Right cardiac atrium (tissue), 5 donors: ENCODE measurements at regions not wholly inside any gene's neighbourhood (a gene's known extent, or its start where the extent isn't known, plus 50 kb on each side); places are given as distances from the start of the nearest gene placed in this dataset.

Experiments
- ATAC-seq, 2 donors: fragments of 200-7000 bp; cut with Tn5 transposase; one replicate each; pipeline versions ENCODE4 v1.8.0 to v1.9.1; 2020; ENCODE audit warnings: moderate library complexity in 2 of 2, mild to moderate bottlenecking in 1 of 2
- DNase-seq, 3 donors: peaks; one replicate each; pipeline ENCODE4 v3.0.0-alpha.2; 2020
- H3K27ac ChIP-seq: one replicate; pipeline ENCODE4 v1.5.1; 2013; ENCODE audit warnings: mild to moderate bottlenecking, low read length, control low read depth, moderate library complexity
- H3K27me3 ChIP-seq: one replicate; pipeline ENCODE4 v1.6.1; 2013; ENCODE audit not compliant: control insufficient read depth, insufficient read depth
- H3K4me1 ChIP-seq: one replicate; pipeline ENCODE4 v1.6.1; 2013; ENCODE audit warnings: low read length; ENCODE audit not compliant: control insufficient read depth, insufficient read depth
- H3K4me3 ChIP-seq: one replicate; pipeline ENCODE4 v1.5.1; 2013; ENCODE audit warnings: low read length, control low read depth
- H3K9me3 ChIP-seq: one replicate; pipeline ENCODE4 v1.6.1; 2013; ENCODE audit warnings: low read length; ENCODE audit not compliant: control insufficient read depth
- WGBS: extraction: QIAGEN DNeasy Blood & Tissue Kit; methylation state at CpG from one replicate; pipeline ENCODE4 v1.1.7; 2013; 5-methylcytosine and 5-hydroxymethylcytosine counted together
- intact Hi-C, 4 donors: fragments of 100-400 bp; cut with DNase I; formaldehyde crosslinking; loops; one replicate each; pipeline versions ENCODE4 v1.11.0 to v1.14.0; 2022 to 2023
- donor health status: healthy with polysubstance abuse.
- donor health status: DM: no; HTN: yes; CAD: no.
- donor health status: DM: no; HTN: no; CAD: no.
- donor health status: DM: no; HTN: yes; CAD: no; lungs with severe emphysema.
- donor health status: DM: yes; HTN: yes; CAD: no.

DNA sequence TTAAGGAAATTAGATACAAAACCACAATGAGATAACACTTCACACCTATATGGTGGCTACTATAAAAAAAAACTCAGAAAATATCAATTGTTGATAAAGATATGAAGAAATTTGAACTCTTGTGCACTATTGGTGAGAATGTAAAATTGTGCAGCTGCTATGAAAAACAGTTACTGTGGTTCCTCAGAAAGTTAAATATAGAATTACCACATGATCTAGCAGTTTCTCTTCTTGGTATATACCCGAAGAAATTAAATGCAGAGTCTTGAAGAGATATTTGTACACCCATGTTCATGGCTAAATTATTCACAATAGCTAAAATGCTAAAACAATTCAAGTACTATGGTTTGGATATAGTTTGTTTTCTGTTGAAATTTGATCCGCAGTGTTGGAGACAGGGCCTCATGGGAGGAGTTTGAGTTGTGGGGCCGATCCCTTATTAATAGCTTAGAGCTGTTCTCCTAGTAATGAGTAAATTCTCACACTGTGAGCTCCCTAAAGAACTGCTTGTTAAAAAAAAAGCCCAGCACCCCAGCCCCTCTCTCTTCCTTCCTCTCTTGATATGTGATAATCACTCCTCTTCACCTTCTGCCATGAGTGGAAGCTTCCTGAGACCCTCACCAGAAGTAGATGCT, 1412.1 kb downstream of the PLA2G4A start:
- intact Hi-C loops, result no loop called here
- no peaks in the 10 kb centered on the region for H3K27me3 ChIP-seq
- H3K4me1 ChIP-seq, result no peaks in the 10 kb centered on the region
- no peak for DNase-seq
- no peak overlapping the region for H3K4me3 ChIP-seq
- ATAC-seq, result no peak
- no peak overlapping the region for H3K27ac ChIP-seq
- no peaks in the 10 kb centered on the region for H3K9me3 ChIP-seq
- WGBS, result 83% methylated on average over 3 of the region's 3 CpGs

GRCh38 chr1:188241629-188242028, 1412.9 kb downstream of the PLA2G4A start:
- Histone ChIP-seq H3K4me3 (no peak overlapping the region), H3K9me3 (no peaks in the 10 kb centered on the region), H3K27me3 (no peaks in the 10 kb centered on the region), H3K27ac (no peak overlapping the region), H3K4me1 (no peaks in the 10 kb centered on the region)
- intact Hi-C loops, result no loop called here
- DNase-seq (no peak), ATAC-seq (no peak)
- 77% methylated on average over 4 of the region's 4 CpGs for WGBS

DNA sequence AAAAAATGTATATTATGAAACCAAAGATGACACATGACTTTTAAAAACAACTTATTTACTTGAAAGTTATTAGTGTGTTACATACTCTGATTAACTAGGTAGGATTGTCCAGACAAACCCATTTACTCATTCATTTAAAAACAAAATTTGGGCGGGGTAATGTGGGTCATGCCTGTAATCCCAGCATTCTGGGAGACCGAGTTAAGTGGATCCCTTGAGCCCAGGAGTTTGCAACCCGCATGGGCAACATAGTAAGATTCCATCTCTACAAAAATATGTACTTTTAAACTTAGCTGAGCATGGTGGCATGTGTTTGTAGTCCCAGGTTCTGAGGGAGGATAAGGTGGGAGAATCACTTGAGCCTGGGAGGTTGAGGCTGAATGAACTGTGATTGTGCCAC, 1414.7 kb downstream of the PLA2G4A start:
- intact Hi-C loops, result no loop called here
- WGBS, result 77% methylated on average over 3 of the region's 3 CpGs

DNA sequence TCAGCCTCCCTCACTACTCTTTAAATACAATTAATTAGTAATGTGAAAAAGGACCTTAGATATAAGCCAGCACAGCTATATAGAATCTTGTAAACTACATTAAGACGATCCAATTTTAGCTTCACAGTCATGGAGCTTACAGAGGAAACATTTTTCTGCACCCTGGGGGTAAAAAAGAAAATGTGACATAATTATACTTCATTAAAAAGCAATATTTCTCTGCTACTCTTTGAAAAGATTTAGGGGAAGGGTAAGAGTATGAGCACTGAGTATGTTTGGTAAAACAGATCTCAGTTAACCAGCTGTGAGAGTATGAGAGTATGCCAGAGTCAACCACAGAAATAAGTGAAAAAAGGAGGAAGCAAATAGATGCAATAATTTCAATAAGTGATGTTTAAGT, 1415.9 kb downstream of the PLA2G4A start:
- WGBS, result 86% methylated on average over 1 of the region's 1 CpG
- no peak overlapping the region for H3K27ac ChIP-seq
- ATAC-seq, result no peak

More for the DNA sequence above, 1414.7 kb downstream of the PLA2G4A start:
- Histone ChIP-seq H3K27ac (no peak overlapping the region), H3K27me3 (no peaks in the 10 kb centered on the region), H3K4me1 (no peaks in the 10 kb centered on the region), H3K4me3 (no peak overlapping the region), H3K9me3 (no peaks in the 10 kb centered on the region)
- ATAC-seq (no peak), DNase-seq (no peak)

GRCh38 chr1:188247255-188247654, 1418.5 kb downstream of the PLA2G4A start:
- Histone ChIP-seq H3K27me3 (no peaks in the 10 kb centered on the region), H3K27ac (no peak overlapping the region), H3K4me3 (no peak overlapping the region), H3K4me1 (no peaks in the 10 kb centered on the region), H3K9me3 (no peaks in the 10 kb centered on the region)
- intact Hi-C loops, result no loop called here
- no peak for DNase-seq
- 39% methylated on average over 1 of the region's 1 CpG for WGBS
- no peak for ATAC-seq

More for the DNA sequence above, 1415.9 kb downstream of the PLA2G4A start:
- no peak for DNase-seq
- Histone ChIP-seq H3K9me3 (no peaks in the 10 kb centered on the region), H3K4me3 (no peak overlapping the region), H3K4me1 (no peaks in the 10 kb centered on the region), H3K27me3 (no peaks in the 10 kb centered on the region)
- intact Hi-C loops, result no loop called here

DNA sequence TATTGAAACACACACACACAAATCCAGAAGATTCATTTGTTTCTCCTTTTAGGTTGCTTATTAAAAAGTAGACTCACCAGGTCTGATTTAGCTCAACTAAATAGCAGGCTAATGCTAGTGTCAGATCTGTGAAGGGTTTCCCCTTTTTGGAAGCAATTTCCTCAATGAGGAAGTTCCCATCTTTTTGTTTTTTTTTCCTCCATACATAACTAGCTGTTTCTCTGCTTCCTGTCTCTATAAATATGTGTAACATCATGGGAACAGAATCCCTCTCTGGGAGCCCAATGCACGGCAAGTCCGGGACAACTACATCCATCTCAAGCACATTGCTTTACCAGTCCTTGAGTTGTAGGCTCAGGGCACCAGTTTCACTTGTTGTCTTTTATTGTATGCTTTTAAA, 1421.1 kb downstream of the PLA2G4A start:
- 37% methylated on average over 2 of the region's 2 CpGs for WGBS
- Histone ChIP-seq H3K4me3 (no peak overlapping the region), H3K27me3 (no peaks in the 10 kb centered on the region), H3K4me1 (no peaks in the 10 kb centered on the region), H3K9me3 (no peaks in the 10 kb centered on the region), H3K27ac (no peak overlapping the region)
- intact Hi-C loops, result no loop called here
- DNase-seq (no peak), ATAC-seq (no peak)

- 83% methylated on average over 1 of the region's 1 CpG for WGBS
- no peaks in the 10 kb centered on the region for H3K9me3 ChIP-seq
- no peak for DNase-seq
- no peak overlapping the region for H3K27ac ChIP-seq
- intact Hi-C loops, result no loop called here
- no peak overlapping the region for H3K4me3 ChIP-seq
- no peaks in the 10 kb centered on the region for H3K27me3 ChIP-seq
- no peaks in the 10 kb centered on the region for H3K4me1 ChIP-seq
- no peak for ATAC-seq
Measured at GRCh38 chr1:188251036-188251435, 1422.3 kb downstream of the PLA2G4A start.

- no peaks in the 10 kb centered on the region for H3K4me1 ChIP-seq
- H3K27me3 ChIP-seq, result no peaks in the 10 kb centered on the region
- H3K27ac ChIP-seq, result no peak overlapping the region
- H3K9me3 ChIP-seq, result no peaks in the 10 kb centered on the region
- DNase-seq (no peak), ATAC-seq (no peak)
- WGBS, result 85% methylated on average over 4 of the region's 4 CpGs
- intact Hi-C loops, result no loop called here
- H3K4me3 ChIP-seq, result no peak overlapping the region
Measured at GRCh38 chr1:188261849-188262248, 1433.1 kb downstream of the PLA2G4A start.

DNA sequence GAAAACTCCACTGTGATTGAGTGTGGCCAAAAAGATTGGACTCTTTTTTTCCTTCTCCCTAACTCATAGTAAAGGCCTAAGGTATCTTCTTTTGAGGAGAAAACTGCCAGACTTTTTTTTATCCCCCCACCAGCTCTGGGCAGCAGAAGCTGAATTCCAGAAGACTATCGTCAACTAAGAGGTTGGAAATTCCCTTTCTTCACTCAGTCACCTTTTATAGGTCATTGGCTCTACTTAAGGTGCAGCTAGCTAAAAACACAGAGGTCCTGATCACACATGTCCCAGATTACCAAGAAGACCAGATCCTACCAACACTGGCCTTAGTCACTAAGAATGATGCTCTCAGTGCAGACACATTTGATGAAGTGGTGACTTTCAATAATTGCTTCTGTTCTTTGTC, 1441.2 kb downstream of the PLA2G4A start:
- H3K4me1 ChIP-seq, result no peaks in the 10 kb centered on the region
- no peak overlapping the region for H3K27ac ChIP-seq
- DNase-seq (no peak), ATAC-seq (no peak)
- WGBS, result 86% methylated on average over 1 of the region's 1 CpG
- no peaks in the 10 kb centered on the region for H3K27me3 ChIP-seq
- H3K9me3 ChIP-seq, result no peaks in the 10 kb centered on the region
- intact Hi-C loops, result no loop called here
- no peak overlapping the region for H3K4me3 ChIP-seq

DNA sequence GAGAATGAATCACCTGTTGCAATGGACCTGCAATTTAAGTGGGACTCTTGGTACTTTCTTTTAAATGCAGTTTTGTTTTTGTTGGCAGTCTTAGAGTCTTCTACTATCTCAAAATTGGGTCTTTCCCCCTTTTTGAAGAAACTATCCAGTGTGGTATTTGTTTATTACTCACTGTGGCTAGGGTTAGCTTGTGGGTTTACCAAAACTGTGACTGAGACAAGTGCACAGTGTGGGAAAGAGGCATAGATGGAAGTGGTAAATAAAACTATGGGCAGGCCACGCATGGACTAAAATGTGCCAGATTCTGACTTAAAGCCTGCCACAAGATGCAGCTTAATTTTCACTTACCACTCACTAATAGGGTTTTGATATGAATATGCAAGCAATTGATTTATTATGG, 1441.7 kb downstream of the PLA2G4A start:
- H3K4me3 ChIP-seq, result no peak overlapping the region
- ATAC-seq (no peak), DNase-seq (no peak)
- H3K4me1 ChIP-seq, result no peaks in the 10 kb centered on the region
- H3K27ac ChIP-seq, result no peak overlapping the region
- intact Hi-C loops, result no loop called here
- H3K9me3 ChIP-seq, result no peaks in the 10 kb centered on the region
- 91% methylated on average over 1 of the region's 1 CpG for WGBS
- H3K27me3 ChIP-seq, result no peaks in the 10 kb centered on the region

DNA sequence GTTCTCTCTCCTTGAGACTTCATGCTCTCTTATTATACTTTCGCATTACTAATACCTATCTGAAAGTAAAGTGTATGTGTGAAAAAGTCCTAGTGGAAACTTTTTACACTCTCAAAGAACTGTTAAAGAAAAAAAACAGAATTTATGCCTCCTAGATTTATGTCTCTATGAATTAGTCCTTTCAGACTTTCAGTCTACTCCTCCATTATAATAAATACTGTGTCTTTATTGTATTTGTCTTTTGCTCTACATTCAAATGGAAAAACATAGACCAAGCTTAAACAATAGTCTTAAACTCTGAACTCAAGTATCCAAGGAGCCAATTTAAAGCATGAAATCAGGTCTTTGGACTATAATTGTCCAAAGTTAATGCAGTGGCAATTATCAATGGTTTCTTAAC, 1449.0 kb downstream of the PLA2G4A start:
- no peak overlapping the region for H3K27ac ChIP-seq
- intact Hi-C loops, result no loop called here
- no peaks in the 10 kb centered on the region for H3K27me3 ChIP-seq
- ATAC-seq (no peak), DNase-seq (no peak)
- no peak overlapping the region for H3K4me3 ChIP-seq
- no peaks in the 10 kb centered on the region for H3K9me3 ChIP-seq
- H3K4me1 ChIP-seq, result no peaks in the 10 kb centered on the region
- 96% methylated on average over 1 of the region's 1 CpG for WGBS

DNA sequence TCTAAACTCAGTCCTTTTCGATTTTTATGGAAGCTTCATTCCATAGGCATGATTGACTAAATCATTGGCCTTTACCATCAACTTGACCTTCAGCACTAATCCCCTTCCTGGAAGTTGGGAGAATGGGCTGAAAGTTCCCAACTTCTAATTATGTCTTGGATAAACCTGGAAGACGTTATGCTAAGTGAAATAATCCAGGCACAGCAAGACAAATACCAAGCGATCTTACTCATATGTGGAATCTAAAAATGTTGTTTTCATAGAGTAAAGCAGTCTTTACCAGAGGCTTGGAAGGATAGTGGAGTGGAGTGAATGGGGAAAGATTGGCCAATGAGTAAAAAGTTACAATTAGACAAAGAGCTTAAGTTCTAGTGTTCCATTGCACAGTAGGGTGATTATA, 1453.2 kb downstream of the PLA2G4A start:
- no peak overlapping the region for H3K27ac ChIP-seq
- intact Hi-C loops, result no loop called here
- WGBS, result 62% methylated on average over 3 of the region's 3 CpGs
- ATAC-seq, result no peak
- no peak for DNase-seq
- H3K4me3 ChIP-seq, result no peak overlapping the region
- no peaks in the 10 kb centered on the region for H3K4me1 ChIP-seq
- H3K9me3 ChIP-seq, result no peaks in the 10 kb centered on the region
- H3K27me3 ChIP-seq, result no peaks in the 10 kb centered on the region
